Stimulated activated effector memory CD8-positive, alpha-beta T cell treated with anti-CD3 and anti-CD28 coated beads, Interleukin-12 subunit alpha, Interleukin-12 subunit beta, amount 100 ng/mL, for 72 hours (primary cell): ENCODE measurements at regions not wholly inside any gene's neighbourhood (a gene's known extent, or its start where the extent isn't known, plus 50 kb on each side); places are given as distances from the start of the nearest gene placed in this dataset.

Experiments used
- ATAC-seq: fragments of 150-1000 bp; cut with Tn5 transposase; 2 replicates; pipeline ENCODE4 v1.10.0; 2021
- DNase-seq, 2 donors: peaks; one replicate each; pipeline ENCODE4 v3.0.0; 2021 to 2022; ENCODE audit warnings: low spot score in 2 of 2
- H3K27ac Mint-ChIP-seq: one replicate; pipeline ENCODE4 v1.8.0; 2022; ENCODE audit warnings: mild to moderate bottlenecking, mixed read lengths
- H3K36me3 Mint-ChIP-seq: one replicate; pipeline ENCODE4 v1.8.0; 2022; ENCODE audit warnings: mild to moderate bottlenecking, mixed read lengths
- H3K4me1 Mint-ChIP-seq: one replicate; pipeline ENCODE4 v1.8.0; 2022; ENCODE audit warnings: mixed read lengths
- H3K4me3 Mint-ChIP-seq: one replicate; pipeline ENCODE4 v1.8.0; 2022; ENCODE audit warnings: mild to moderate bottlenecking, mixed read lengths
- H3K9me3 Mint-ChIP-seq: one replicate; pipeline ENCODE4 v1.8.0; 2022; ENCODE audit warnings: mixed read lengths

GRCh38 chr15:53434174-53434678 lies 325.2 kb downstream of the WDR72 start:
- peaks cover 3% of the 10 kb centered on the region for H3K9me3 Mint-ChIP-seq
- H3K27ac Mint-ChIP-seq = no peak overlapping the region
- no peak overlapping the region for H3K4me3 Mint-ChIP-seq

GRCh38 chr15:53416219-53416940 lies 343.1 kb downstream of the WDR72 start:
- H3K36me3 Mint-ChIP-seq = no peaks in the 10 kb centered on the region
- H3K4me3 Mint-ChIP-seq = no peak overlapping the region
- H3K9me3 Mint-ChIP-seq = no peaks in the 10 kb centered on the region
- no peak overlapping the region for H3K27ac Mint-ChIP-seq
- H3K4me1 Mint-ChIP-seq = no peaks in the 10 kb centered on the region
- no peak for DNase-seq
- ATAC-seq = no peak

More at GRCh38 chr15:53434174-53434678, 325.2 kb downstream of the WDR72 start:
- Mint-ChIP-seq H3K4me1 (no peaks in the 10 kb centered on the region), H3K36me3 (no peaks in the 10 kb centered on the region)
- DNase-seq (no peak), ATAC-seq (no peak)

- no peak for DNase-seq
- no peak for ATAC-seq
- no peak overlapping the region for H3K4me3 Mint-ChIP-seq
- no peak overlapping the region for H3K27ac Mint-ChIP-seq
- H3K4me1 Mint-ChIP-seq = no peaks in the 10 kb centered on the region
- H3K9me3 Mint-ChIP-seq = peaks cover 5% of the 10 kb centered on the region
- no peaks in the 10 kb centered on the region for H3K36me3 Mint-ChIP-seq
Observed at GRCh38 chr15:53414167-53414566, 345.3 kb downstream of the WDR72 start.

DNA sequence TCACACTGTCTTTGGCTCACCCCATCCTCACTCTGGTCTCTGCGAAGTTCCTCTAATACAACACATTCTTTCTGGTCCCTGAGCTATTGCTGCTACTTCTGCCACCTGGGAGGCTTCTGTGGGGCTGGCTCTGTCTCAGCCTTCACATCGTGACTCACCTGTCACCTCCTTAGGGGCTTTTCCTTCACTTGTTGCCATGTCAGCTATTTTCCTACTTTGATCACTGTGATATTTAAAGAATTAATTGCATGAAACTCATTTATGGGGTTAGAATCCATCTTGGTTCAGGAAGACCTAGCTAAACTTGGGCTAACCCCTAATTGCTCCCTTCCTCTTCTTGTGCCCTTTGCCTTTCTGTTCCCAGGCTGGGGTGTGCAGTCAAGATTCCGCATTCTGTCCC lies 346.9 kb downstream of the WDR72 start:
- no peaks in the 10 kb centered on the region for H3K36me3 Mint-ChIP-seq
- no peak overlapping the region for H3K27ac Mint-ChIP-seq
- H3K9me3 Mint-ChIP-seq = peaks cover 5% of the 10 kb centered on the region
- DNase-seq = no peak
- H3K4me3 Mint-ChIP-seq = no peak overlapping the region
- no peaks in the 10 kb centered on the region for H3K4me1 Mint-ChIP-seq
- no peak for ATAC-seq

GRCh38 chr15:53404930-53405493 lies 354.5 kb downstream of the WDR72 start:
- peaks cover 3% of the 10 kb centered on the region for H3K9me3 Mint-ChIP-seq
- DNase-seq = no peak
- ATAC-seq = no peak
- no peak overlapping the region for H3K27ac Mint-ChIP-seq
- no peaks in the 10 kb centered on the region for H3K36me3 Mint-ChIP-seq
- H3K4me1 Mint-ChIP-seq = no peaks in the 10 kb centered on the region
- no peak overlapping the region for H3K4me3 Mint-ChIP-seq

GRCh38 chr15:53401503-53401902 lies 358.0 kb downstream of the WDR72 start:
- Mint-ChIP-seq H3K27ac (no peak overlapping the region), H3K4me1 (no peaks in the 10 kb centered on the region), H3K4me3 (no peak overlapping the region), H3K9me3 (no peaks in the 10 kb centered on the region), H3K36me3 (no peaks in the 10 kb centered on the region)
- ATAC-seq (no peak), DNase-seq (no peak)

GRCh38 chr15:53400986-53401385 lies 358.5 kb downstream of the WDR72 start:
- H3K9me3 Mint-ChIP-seq = no peaks in the 10 kb centered on the region
- H3K4me3 Mint-ChIP-seq = no peak overlapping the region
- H3K27ac Mint-ChIP-seq = no peak overlapping the region
- no peaks in the 10 kb centered on the region for H3K4me1 Mint-ChIP-seq
- H3K36me3 Mint-ChIP-seq = no peaks in the 10 kb centered on the region
- ATAC-seq = no peak
- DNase-seq = no peak

DNA sequence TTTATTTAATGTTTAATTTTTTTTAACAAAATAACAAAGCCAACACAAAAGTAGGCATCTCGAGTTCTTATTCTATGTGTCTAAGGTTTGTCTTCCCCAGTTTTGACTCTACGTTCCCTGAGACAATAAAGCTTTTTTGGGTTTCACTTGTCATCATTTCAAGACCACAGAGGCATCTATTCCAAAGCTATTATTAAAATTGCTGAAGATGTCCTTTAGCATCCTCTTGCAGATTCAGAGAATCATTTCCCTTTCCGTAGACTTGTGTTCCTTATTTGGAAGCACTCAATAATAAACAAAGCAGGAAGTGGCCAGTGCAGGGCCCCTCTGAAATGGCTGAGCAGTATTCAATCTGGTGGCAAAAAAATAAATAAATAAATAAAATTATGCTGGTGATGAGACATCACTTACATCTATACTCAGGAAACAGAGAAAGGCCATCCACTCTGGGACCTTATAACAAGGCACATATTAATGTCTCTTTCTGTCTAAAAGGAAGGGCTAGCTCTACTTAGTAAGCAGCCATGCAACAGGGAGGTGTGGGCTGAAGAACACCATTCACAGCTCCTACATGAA lies 362.3 kb downstream of the WDR72 start:
- Mint-ChIP-seq H3K36me3 (no peaks in the 10 kb centered on the region), H3K4me3 (no peak overlapping the region), H3K4me1 (no peaks in the 10 kb centered on the region), H3K9me3 (no peaks in the 10 kb centered on the region), H3K27ac (no peak overlapping the region)
- ATAC-seq (no peak), DNase-seq (no peak)

GRCh38 chr15:53395871-53396270 lies 363.6 kb downstream of the WDR72 start:
- Mint-ChIP-seq H3K36me3 (no peaks in the 10 kb centered on the region), H3K4me1 (no peaks in the 10 kb centered on the region), H3K9me3 (no peaks in the 10 kb centered on the region), H3K27ac (no peak overlapping the region), H3K4me3 (no peak overlapping the region)
- ATAC-seq = no peak
- DNase-seq = no peak

DNA sequence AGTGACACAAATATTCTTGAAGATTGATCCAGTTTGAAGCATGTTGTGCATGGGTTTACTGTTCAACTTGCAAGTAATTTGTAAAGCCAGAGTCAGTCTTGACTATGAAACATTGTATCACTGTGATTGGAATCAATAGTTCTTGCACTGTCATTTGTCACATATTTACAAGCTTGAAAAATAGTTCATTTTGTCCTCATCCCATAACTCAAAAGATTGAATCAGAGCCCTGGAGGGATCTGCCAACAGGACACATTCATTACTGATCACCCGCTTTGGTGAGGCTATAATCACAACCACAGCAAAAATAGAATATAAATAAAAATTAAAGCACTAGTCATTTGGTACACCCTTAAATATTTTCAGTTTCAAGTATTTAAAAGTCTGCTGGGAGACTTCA lies 368.9 kb downstream of the WDR72 start:
- H3K36me3 Mint-ChIP-seq = no peaks in the 10 kb centered on the region
- no peaks in the 10 kb centered on the region for H3K4me1 Mint-ChIP-seq
- no peak overlapping the region for H3K27ac Mint-ChIP-seq
- peaks cover 2% of the 10 kb centered on the region for H3K9me3 Mint-ChIP-seq
- H3K4me3 Mint-ChIP-seq = no peak overlapping the region
- DNase-seq (no peak), ATAC-seq (no peak)

- no peak overlapping the region for H3K27ac Mint-ChIP-seq
Observed at GRCh38 chr15:53389271-53390037, 370.0 kb downstream of the WDR72 start.

GRCh38 chr15:53384417-53384816 lies 375.0 kb downstream of the WDR72 start:
- no peaks in the 10 kb centered on the region for H3K36me3 Mint-ChIP-seq

More at GRCh38 chr15:53389271-53390037, 370.0 kb downstream of the WDR72 start:
- ATAC-seq = no peak
- no peak for DNase-seq
- peaks cover 2% of the 10 kb centered on the region for H3K9me3 Mint-ChIP-seq
- no peak overlapping the region for H3K4me3 Mint-ChIP-seq
- H3K4me1 Mint-ChIP-seq = no peaks in the 10 kb centered on the region
- H3K36me3 Mint-ChIP-seq = no peaks in the 10 kb centered on the region

DNA sequence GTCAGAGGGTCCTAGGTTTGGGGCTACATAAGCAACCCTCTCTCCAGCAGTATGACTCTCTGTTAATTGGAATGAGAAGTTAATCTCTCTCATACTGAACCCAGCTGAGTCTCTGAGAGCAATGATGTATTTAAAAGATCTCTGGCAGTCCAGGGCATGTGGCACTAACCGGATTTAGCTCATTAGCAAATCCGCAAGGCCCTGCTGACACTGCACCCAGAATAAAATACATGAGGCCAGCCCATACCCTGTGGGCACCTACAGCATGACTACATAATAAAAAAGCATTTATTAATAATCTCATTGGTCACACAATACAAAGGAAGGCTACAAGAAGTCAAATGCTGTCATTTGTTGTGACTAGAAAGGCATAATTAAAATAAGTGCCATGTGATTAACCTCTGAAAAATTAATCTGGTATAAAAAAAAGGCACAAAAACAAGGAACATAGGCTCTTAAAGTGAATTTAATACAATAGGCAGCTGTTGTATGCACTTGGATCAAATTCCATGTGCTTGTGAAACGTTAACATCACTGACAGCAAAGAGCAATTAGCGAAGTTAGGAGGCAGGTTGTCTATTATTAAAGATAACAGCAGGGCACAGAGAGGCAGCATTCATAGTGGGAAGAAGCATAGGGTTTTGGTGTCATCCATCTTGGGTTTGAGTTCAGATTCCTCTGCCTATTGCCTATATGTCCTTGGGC lies 381.2 kb downstream of the WDR72 start:
- DNase-seq (no peak), ATAC-seq (no peak)
- Mint-ChIP-seq H3K27ac (no peak overlapping the region), H3K4me3 (no peak overlapping the region), H3K9me3 (no peaks in the 10 kb centered on the region), H3K36me3 (no peaks in the 10 kb centered on the region), H3K4me1 (no peaks in the 10 kb centered on the region)

More at GRCh38 chr15:53384417-53384816, 375.0 kb downstream of the WDR72 start:
- H3K4me3 Mint-ChIP-seq = no peak overlapping the region
- peaks cover 7% of the 10 kb centered on the region for H3K9me3 Mint-ChIP-seq
- DNase-seq = no peak
- ATAC-seq = no peak
- no peak overlapping the region for H3K27ac Mint-ChIP-seq
- H3K4me1 Mint-ChIP-seq = no peaks in the 10 kb centered on the region

GRCh38 chr15:53367740-53368139 lies 391.7 kb downstream of the WDR72 start:
- no peak for DNase-seq
- peaks cover 10% of the 10 kb centered on the region for H3K9me3 Mint-ChIP-seq
- ATAC-seq = no peak
- no peaks in the 10 kb centered on the region for H3K4me1 Mint-ChIP-seq
- H3K36me3 Mint-ChIP-seq = no peaks in the 10 kb centered on the region
- no peak overlapping the region for H3K4me3 Mint-ChIP-seq
- H3K27ac Mint-ChIP-seq = no peak overlapping the region

- Mint-ChIP-seq H3K9me3 (peaks cover 15% of the 10 kb centered on the region), H3K27ac (no peak overlapping the region), H3K4me3 (no peak overlapping the region), H3K4me1 (no peaks in the 10 kb centered on the region), H3K36me3 (no peaks in the 10 kb centered on the region)
- ATAC-seq (no peak), DNase-seq (no peak)
Observed at GRCh38 chr15:53360881-53361280, 398.6 kb downstream of the WDR72 start.
